HepG2 (cell line): ENCODE measurements at regions not wholly inside any gene's neighbourhood (a gene's known extent, or its start where the extent isn't known, plus 50 kb on each side); places are given as distances from the start of the nearest gene placed in this dataset.

Experiments used
- ARID5B ChIP-seq: IDR thresholded peaks from 2 replicates; pipeline ENCODE4 v1.4.0; 2020; ENCODE audit warnings: mild to moderate bottlenecking, missing genetic modification reagents
- ATAD3A ChIP-seq: sonication (generic); formaldehyde crosslinking; IDR thresholded peaks from 2 replicates; pipeline ENCODE4 v1.4.0; 2020; ENCODE audit warnings: missing genetic modification reagents
- ATF3 ChIP-seq: sonication (generic); formaldehyde crosslinking; IDR thresholded peaks from 2 replicates; pipeline ENCODE4 v1.4.0; 2020; ENCODE audit warnings: missing genetic modification reagents
- ATF4 ChIP-seq, 2 experiments: fragments of 450-650 bp in 1 of 2; sonication (generic) in 1 of 2; formaldehyde crosslinking; IDR thresholded peaks; 2 replicates each; pipeline versions ENCODE4 v1.5.0 to v1.8.0; 2020 to 2022; ENCODE audit warnings: mild to moderate bottlenecking in 1 of 2, missing genetic modification reagents in 1 of 2
- ATF7 ChIP-seq, 2 experiments: fragments of 450-650 bp in 1 of 2; sonication (generic) in 1 of 2; formaldehyde crosslinking in 1 of 2; IDR thresholded peaks; 2 replicates each; pipeline versions ENCODE4 v1.4.0 to v1.6.1; 2016 to 2020; ENCODE audit warnings: antibody characterized with exemption in 1 of 2, mild to moderate bottlenecking in 1 of 2, missing genetic modification reagents in 1 of 2
- FOXA3 ChIP-seq: IDR thresholded peaks from 2 replicates; pipeline ENCODE4 v1.6.1; 2016; ENCODE audit warnings: missing genetic modification reagents, missing compliant biosample characterization
- GTF3A ChIP-seq: sonication (generic); formaldehyde crosslinking; conservative IDR thresholded peaks from 2 replicates; pipeline ENCODE4 v1.4.0; 2020; ENCODE audit warnings: mild to moderate bottlenecking, missing genetic modification reagents
- HMG20A ChIP-seq: IDR thresholded peaks from 2 replicates; pipeline ENCODE4 v1.6.1; 2016; ENCODE audit warnings: borderline replicate concordance
- MAFF ChIP-seq: IDR thresholded peaks from 2 replicates; pipeline ENCODE4 v1.6.1; 2011; ENCODE audit warnings: low read depth, low read length, improper control_type of control experiment
- MAFK ChIP-seq, 2 experiments: IDR thresholded peaks in 1 of 2; conservative IDR thresholded peaks in 1 of 2; 2 replicates each; pipeline ENCODE4 v1.6.1; 2011; ENCODE audit warnings: improper control_type of control experiment in 2 of 2, low read length in 2 of 2
- NFE2L1 ChIP-seq: sonication (generic); formaldehyde crosslinking; IDR thresholded peaks from 2 replicates; pipeline ENCODE4 v1.4.0; 2020; ENCODE audit warnings: missing genetic modification reagents, mild to moderate bottlenecking, borderline replicate concordance
- NONO ChIP-seq, 2 experiments: fragments of 450-650 bp in 1 of 2; sonication (generic) in 1 of 2; formaldehyde crosslinking in 1 of 2; IDR thresholded peaks in 1 of 2; conservative IDR thresholded peaks in 1 of 2; 2 replicates each; pipeline versions ENCODE4 v1.6.1 to v1.8.0; 2017 to 2022; ENCODE audit warnings: mild to moderate bottlenecking in 1 of 2, missing genetic modification reagents in 1 of 2, moderate library complexity in 1 of 2
- PHF21A ChIP-seq: sonication (generic); formaldehyde crosslinking; IDR thresholded peaks from 2 replicates; pipeline ENCODE4 v1.5.0; 2020; ENCODE audit warnings: mild to moderate bottlenecking, missing genetic modification reagents
- PHF5A ChIP-seq: IDR thresholded peaks from one replicate; pipeline ENCODE4 v1.6.1; 2018; ENCODE audit warnings: low read depth, missing genetic modification reagents; ENCODE audit not compliant: unreplicated experiment
- POGK ChIP-seq: sonication (generic); formaldehyde crosslinking; conservative IDR thresholded peaks from 2 replicates; pipeline ENCODE4 v1.8.0; 2022; ENCODE audit warnings: mild to moderate bottlenecking, moderate library complexity, missing genetic modification reagents
- SOX6 ChIP-seq, 2 experiments: fragments of 450-650 bp in 1 of 2; sonication (generic) in 1 of 2; formaldehyde crosslinking in 1 of 2; IDR thresholded peaks; 2 replicates each; pipeline versions ENCODE4 v1.4.0 to v1.6.1; 2017 to 2020; ENCODE audit warnings: antibody characterized with exemption in 1 of 2, mild to moderate bottlenecking in 1 of 2, missing genetic modification reagents in 1 of 2
- ZBTB3 ChIP-seq: sonication (generic); formaldehyde crosslinking; IDR thresholded peaks from 2 replicates; pipeline ENCODE4 v1.4.0; 2020; ENCODE audit warnings: low read depth, mild to moderate bottlenecking, moderate library complexity, missing genetic modification reagents, borderline replicate concordance
- ZMYM3 ChIP-seq: sonication (generic); formaldehyde crosslinking; IDR thresholded peaks from 2 replicates; pipeline ENCODE4 v1.5.1; 2020; ENCODE audit warnings: mild to moderate bottlenecking, missing genetic modification reagents
- ZNF274 ChIP-seq: sonication (generic); formaldehyde crosslinking; IDR thresholded peaks from 2 replicates; pipeline ENCODE4 v1.5.1; 2020; ENCODE audit warnings: mild to moderate bottlenecking, missing genetic modification reagents
- ZNF546 ChIP-seq: sonication (generic); formaldehyde crosslinking; conservative IDR thresholded peaks from 2 replicates; pipeline ENCODE4 v1.8.1; 2023; ENCODE audit warnings: mild to moderate bottlenecking, missing genetic modification reagents

GRCh38 chr13:24097064-24097463, 63.5 kb upstream of the SPATA13 start (continued):
- peak; percentile 85 to 97 for TF ChIP-seq ATF4 (CRISPR knock-in tag; IDR thresholded peaks at IDR 0.05)
- no peak for TF ChIP-seq ZNF274
- peak; percentile 54; the same call in 1 of the 2 replicates for TF ChIP-seq ATF7 (IDR thresholded peaks at IDR 0.05)
- TF ChIP-seq ATF7 (CRISPR knock-in tag; IDR thresholded peaks at IDR 0.05), result no peak
- TF ChIP-seq MAFK (conservative IDR thresholded peaks at IDR 0.05 in 1 of 2, IDR thresholded peaks at IDR 0.05 in 1 of 2; ENCODE audit: low read length in 2 of 2), result peak; percentile 9 to 24; a peak in 1 of 4 replicates
- TF ChIP-seq ZBTB3 (CRISPR knock-in tag), result no peak
- no peak for TF ChIP-seq PHF5A (CRISPR knock-in tag)
- TF ChIP-seq SOX6 (IDR thresholded peaks at IDR 0.05), result no peak
- peak; percentile 44 for TF ChIP-seq SOX6 (CRISPR knock-in tag; IDR thresholded peaks at IDR 0.05)
- peak; percentile 88 for TF ChIP-seq ATF3
- TF ChIP-seq GTF3A (CRISPR knock-in tag), result no peak
- no peak for TF ChIP-seq ZNF546 (CRISPR knock-in tag)
- peak; percentile 21; the same call in 1 of the 2 replicates for TF ChIP-seq HMG20A (CRISPR knock-in tag)
- peak; percentile 62; the same call in 1 of the 2 replicates for TF ChIP-seq ARID5B (CRISPR knock-in tag)
- peak; percentile 27; the same call in 1 of the 2 replicates for TF ChIP-seq ZMYM3 (CRISPR knock-in tag)
- TF ChIP-seq MAFF, result peak; percentile 17; the same call in 1 of the 2 replicates
- TF ChIP-seq NFE2L1 (CRISPR knock-in tag), result no peak
- TF ChIP-seq FOXA3, result peak; percentile 27; the same call in 1 of the 2 replicates
- TF ChIP-seq POGK (CRISPR knock-in tag), result no peak
- peak; percentile 27; the same call in 1 of the 2 replicates for TF ChIP-seq PHF21A
- no peak for TF ChIP-seq ATAD3A (CRISPR knock-in tag)
- TF ChIP-seq NONO (IDR thresholded peaks at IDR 0.05), result no peak
- no peak for TF ChIP-seq NONO (CRISPR knock-in tag; conservative IDR thresholded peaks at IDR 0.05)
